H9 (cell line): ENCODE measurements at regions not wholly inside any gene's neighbourhood (a gene's known extent, or its start where the extent isn't known, plus 50 kb on each side); places are given as distances from the start of the nearest gene placed in this dataset.

ENCODE experiments used
- DNase-seq: peaks from one replicate; pipeline ENCODE4 v3.0.0-alpha.2; 2017
- H2AFZ ChIP-seq: one replicate; pipeline ENCODE4 v1.6.1; 2013; ENCODE audit warnings: mild to moderate bottlenecking, low read length, control low read depth, moderate library complexity
- H2AK5ac ChIP-seq: 2 replicates; pipeline ENCODE4 v1.6.1; 2013; ENCODE audit warnings: low read length, control low read depth, mixed read lengths; ENCODE audit not compliant: insufficient read length
- H2BK120ac ChIP-seq: one replicate; pipeline ENCODE4 v1.6.1; 2013; ENCODE audit warnings: low read depth, mild to moderate bottlenecking, low read length, control low read depth, inconsistent platforms; ENCODE audit not compliant: poor library complexity, severe bottlenecking
- H2BK12ac ChIP-seq: 2 replicates; pipeline ENCODE4 v1.6.1; 2013; ENCODE audit warnings: low read length, control low read depth, mixed read lengths, low read depth; ENCODE audit not compliant: insufficient read length
- H2BK15ac ChIP-seq: 2 replicates; pipeline ENCODE4 v1.6.1; 2013; ENCODE audit warnings: low read depth, low read length, control low read depth
- H2BK20ac ChIP-seq: one replicate; pipeline ENCODE4 v1.6.1; 2013; ENCODE audit warnings: low read depth, mild to moderate bottlenecking, low read length, control low read depth, inconsistent platforms; ENCODE audit not compliant: poor library complexity, severe bottlenecking
- H2BK5ac ChIP-seq: 2 replicates; pipeline ENCODE4 v1.6.1; 2013; ENCODE audit warnings: low read length, control low read depth, mixed read lengths; ENCODE audit not compliant: insufficient read length
- H3K14ac ChIP-seq: 2 replicates; pipeline ENCODE4 v1.6.1; 2013; ENCODE audit warnings: low read length, control low read depth; ENCODE audit not compliant: insufficient read depth
- H3K18ac ChIP-seq: 2 replicates; pipeline ENCODE4 v1.6.1; 2013; ENCODE audit warnings: low read depth, mild to moderate bottlenecking, mixed read lengths, low read length, control low read depth; ENCODE audit not compliant: insufficient read length
- H3K23ac ChIP-seq: 2 replicates; pipeline ENCODE4 v1.6.1; 2013; ENCODE audit warnings: low read length, control low read depth, mixed read lengths, low read depth; ENCODE audit not compliant: insufficient read length
- H3K23me2 ChIP-seq: 2 replicates; pipeline ENCODE4 v1.6.1; 2013; ENCODE audit warnings: low read depth, mild to moderate bottlenecking, mixed read lengths, low read length, control low read depth; ENCODE audit not compliant: insufficient read length, poor library complexity, severe bottlenecking
- H3K27ac ChIP-seq: 2 replicates; pipeline ENCODE4 v1.5.1; 2013; ENCODE audit warnings: low read length, control low read depth, mixed read lengths, low read depth; ENCODE audit not compliant: insufficient read length
- H3K27me3 ChIP-seq: 2 replicates; pipeline ENCODE4 v1.6.1; 2013; ENCODE audit warnings: low read length, control low read depth, inconsistent platforms; ENCODE audit not compliant: insufficient read depth
- H3K4ac ChIP-seq: 2 replicates; pipeline ENCODE4 v1.6.1; 2013; ENCODE audit warnings: low read depth, mild to moderate bottlenecking, control low read depth, inconsistent platforms, low read length, moderate library complexity
- H3K4me1 ChIP-seq: 2 replicates; pipeline ENCODE4 v1.6.1; 2013; ENCODE audit warnings: low read length, control low read depth, inconsistent platforms; ENCODE audit not compliant: insufficient read depth
- H3K4me2 ChIP-seq: 2 replicates; pipeline ENCODE4 v1.6.1; 2013; ENCODE audit warnings: low read length, control low read depth, mixed read lengths; ENCODE audit not compliant: insufficient read length, insufficient read depth
- H3K56ac ChIP-seq: 2 replicates; pipeline ENCODE4 v1.6.1; 2013; ENCODE audit warnings: low read depth, mild to moderate bottlenecking, mixed read lengths, low read length, control low read depth; ENCODE audit not compliant: insufficient read length
- H3K79me1 ChIP-seq: 2 replicates; pipeline ENCODE4 v1.6.1; 2013; ENCODE audit warnings: low read depth, mild to moderate bottlenecking, moderate library complexity, low read length, control low read depth, inconsistent platforms; ENCODE audit not compliant: insufficient read depth, poor library complexity, severe bottlenecking
- H3K79me2 ChIP-seq: 2 replicates; pipeline ENCODE4 v1.6.1; 2013; ENCODE audit warnings: low read length, control low read depth, inconsistent platforms; ENCODE audit not compliant: insufficient read depth
- H3K9ac ChIP-seq: 2 replicates; pipeline ENCODE4 v1.6.1; 2013; ENCODE audit warnings: low read length, control low read depth, mixed read lengths; ENCODE audit not compliant: insufficient read length; ENCODE audit errors: extremely low read depth
- H3K9me3 ChIP-seq: one replicate; pipeline ENCODE4 v1.6.1; 2013; ENCODE audit warnings: low read depth, low read length, inconsistent platforms; ENCODE audit not compliant: control insufficient read depth
- H3T11ph ChIP-seq: one replicate; pipeline ENCODE4 v1.6.1; 2013; ENCODE audit warnings: mild to moderate bottlenecking, low read length, control low read depth, inconsistent platforms
- H4K20me1 ChIP-seq: one replicate; pipeline ENCODE4 v1.6.1; 2013; ENCODE audit not compliant: control insufficient read depth, insufficient read length, insufficient read depth
- H4K5ac ChIP-seq: 2 replicates; pipeline ENCODE4 v1.6.1; 2013; ENCODE audit warnings: low read depth, mild to moderate bottlenecking, mixed read lengths, low read length, control low read depth; ENCODE audit not compliant: insufficient read length
- H4K8ac ChIP-seq: replicated peaks from 2 replicates; pipeline ENCODE4 v1.6.1; 2013; ENCODE audit warnings: low read length, control low read depth, mixed read lengths, low read depth; ENCODE audit not compliant: insufficient read length
- H4K91ac ChIP-seq: 2 replicates; pipeline ENCODE4 v1.6.1; 2013; ENCODE audit warnings: low read depth, mild to moderate bottlenecking, moderate library complexity, mixed read lengths, low read length, control low read depth; ENCODE audit not compliant: insufficient read length
- H3K27ac Mint-ChIP-seq, 3 experiments: 2 replicates in 2 of 3; 3 replicates in 1 of 3; pipeline ENCODE4 v1.8.0; 2020 to 2021; ENCODE audit warnings: mixed read lengths in 3 of 3, mild to moderate bottlenecking in 1 of 3, moderate library complexity in 1 of 3
- H3K27me3 Mint-ChIP-seq: 2 replicates; pipeline ENCODE4 v1.8.0; 2021; ENCODE audit warnings: low read depth, mild to moderate bottlenecking, moderate library complexity, mixed read lengths
- H3K36me3 Mint-ChIP-seq, 3 experiments: 2 replicates in 2 of 3; 3 replicates in 1 of 3; pipeline ENCODE4 v1.8.0; 2020 to 2021; ENCODE audit warnings: low read depth in 3 of 3, mixed read lengths in 3 of 3; ENCODE audit not compliant: insufficient read depth in 1 of 3
- H3K4me1 Mint-ChIP-seq, 2 experiments: 2 replicates each; pipeline ENCODE4 v1.8.0; 2020; ENCODE audit warnings: mixed read lengths in 2 of 2
- H3K4me3 Mint-ChIP-seq, 2 experiments: 2 replicates in 1 of 2; 3 replicates in 1 of 2; pipeline ENCODE4 v1.8.0; 2020 to 2021; ENCODE audit warnings: mild to moderate bottlenecking in 2 of 2, mixed read lengths in 2 of 2, moderate library complexity in 1 of 2
- H3K9me3 Mint-ChIP-seq, 2 experiments: 2 replicates in 1 of 2; 3 replicates in 1 of 2; pipeline ENCODE4 v1.8.0; 2020; ENCODE audit warnings: mild to moderate bottlenecking in 2 of 2, mixed read lengths in 2 of 2, moderate library complexity in 1 of 2
- CTCF ChIP-seq: fragments of 200-600 bp; sonication (generic); conservative IDR thresholded peaks from 3 replicates; pipeline ENCODE4 v1.8.0; 2021; ENCODE audit warnings: antibody characterized with exemption, mild to moderate bottlenecking
- WGBS: extraction: QIAGEN DNeasy Blood & Tissue Kit; methylation state at CpG from one replicate; pipeline ENCODE4 v1.1.7; 2013; ENCODE audit warnings: missing lambda C conversion rate, low lambda C conversion rate, mixed read lengths; ENCODE audit not compliant: insufficient read length; ENCODE audit errors: extremely low coverage; 5-methylcytosine and 5-hydroxymethylcytosine counted together

- H3K79me1 ChIP-seq: no peaks in the 10 kb centered on the region
- no peaks in the 10 kb centered on the region for H3K36me3 Mint-ChIP-seq
- H3K56ac ChIP-seq: no peak overlapping the region
- H3K4ac ChIP-seq: no peak overlapping the region
- no peak overlapping the region for H2BK15ac ChIP-seq
- H3K4me2 ChIP-seq: no peak overlapping the region
- H3K23me2 ChIP-seq: no peaks in the 10 kb centered on the region
- no peak overlapping the region for H4K8ac ChIP-seq
- H4K5ac ChIP-seq: no peak overlapping the region
- H3K14ac ChIP-seq: no peak overlapping the region
- no peak overlapping the region for H4K91ac ChIP-seq
- H3T11ph ChIP-seq: no peak overlapping the region
- H2BK5ac ChIP-seq: no peak overlapping the region
- peaks cover 0 to 5% of the 10 kb centered on the region in 2 experiments; a peak in 3 of 5 replicates for H3K9me3 Mint-ChIP-seq
- H3K79me2 ChIP-seq: no peaks in the 10 kb centered on the region
- no peak overlapping the region for H2AK5ac ChIP-seq
- H3K23ac ChIP-seq: no peak overlapping the region
- H3K9ac ChIP-seq: no peak overlapping the region
- no CpG with 5 or more reads among the region's 8 CpGs for WGBS
- TF ChIP-seq CTCF: no peak
- no peak overlapping the region for H3K18ac ChIP-seq
- no peak overlapping the region for H3K27ac Mint-ChIP-seq
- H4K20me1 ChIP-seq: no peaks in the 10 kb centered on the region
- H3K4me1 ChIP-seq: no peaks in the 10 kb centered on the region
- H2BK20ac ChIP-seq: no peak overlapping the region
- H2AFZ ChIP-seq: no peak overlapping the region
- H3K27ac ChIP-seq: no peak overlapping the region
- peaks cover 9% of the 10 kb centered on the region; the same call in 1 of the 2 replicates for H3K27me3 Mint-ChIP-seq
- no peak overlapping the region for H3K4me3 Mint-ChIP-seq
- H2BK12ac ChIP-seq: no peak overlapping the region
- no peak for DNase-seq
- H2BK120ac ChIP-seq: no peak overlapping the region
- no peaks in the 10 kb centered on the region for H3K27me3 ChIP-seq
- no peaks in the 10 kb centered on the region for H3K9me3 ChIP-seq
- no peaks in the 10 kb centered on the region; a peak in 1 of 4 replicates for H3K4me1 Mint-ChIP-seq
Measured at GRCh38 chr20:60465439-60465838, 507.2 kb downstream of the CDH26 start.
